GM19238 (cell line): ENCODE measurements at regions not wholly inside any gene's neighbourhood (a gene's known extent, or its start where the extent isn't known, plus 50 kb on each side); places are given as distances from the start of the nearest gene placed in this dataset.

ENCODE experiments used
- DNase-seq: peaks from one replicate; pipeline ENCODE4 v3.0.0; 2011; ENCODE audit warnings: low spot score; ENCODE audit not compliant: insufficient read length

GRCh38 chr4:27490315-27490714, 629.7 kb downstream of the STIM2 start:
- DNase-seq: no peak

GRCh38 chr4:27490766-27491165, 630.1 kb downstream of the STIM2 start:
- no peak for DNase-seq

GRCh38 chr4:27506401-27506800, 645.8 kb downstream of the STIM2 start:
- DNase-seq: no peak

GRCh38 chr4:27514711-27515110, 654.1 kb downstream of the STIM2 start:
- DNase-seq: no peak

- DNase-seq: no peak
Measured at GRCh38 chr4:27515140-27515539, 654.5 kb downstream of the STIM2 start.

GRCh38 chr4:27518876-27519275, 658.2 kb downstream of the STIM2 start:
- DNase-seq: no peak

GRCh38 chr4:27524224-27524623, 663.6 kb downstream of the STIM2 start:
- no peak for DNase-seq

- no peak for DNase-seq
Measured at GRCh38 chr4:27534488-27534887, 673.8 kb downstream of the STIM2 start.

GRCh38 chr4:27568236-27568951, 707.8 kb downstream of the STIM2 start:
- DNase-seq: no peak

GRCh38 chr4:27568952-27569319, 708.3 kb downstream of the STIM2 start:
- no peak for DNase-seq

- no peak for DNase-seq
Measured at GRCh38 chr4:27574743-27575142, 714.1 kb downstream of the STIM2 start.

GRCh38 chr4:27577951-27578350, 717.3 kb downstream of the STIM2 start:
- no peak for DNase-seq

GRCh38 chr4:27592738-27593137, 732.1 kb downstream of the STIM2 start:
- no peak for DNase-seq

GRCh38 chr4:27594922-27595321, 734.3 kb downstream of the STIM2 start:
- no peak for DNase-seq

GRCh38 chr4:27595571-27596360, 735.1 kb downstream of the STIM2 start:
- DNase-seq: no peak

GRCh38 chr4:27602172-27602571, 741.5 kb downstream of the STIM2 start:
- DNase-seq: no peak

- DNase-seq: no peak
Measured at GRCh38 chr4:27604692-27605091, 744.1 kb downstream of the STIM2 start.

GRCh38 chr4:27616166-27616565, 755.5 kb downstream of the STIM2 start:
- DNase-seq: no peak

GRCh38 chr4:27619435-27619834, 758.8 kb downstream of the STIM2 start:
- no peak for DNase-seq

GRCh38 chr4:27620886-27621285, 760.2 kb downstream of the STIM2 start:
- DNase-seq: no peak

- DNase-seq: no peak
Measured at GRCh38 chr4:27624749-27625148, 764.1 kb downstream of the STIM2 start.

- no peak for DNase-seq
Measured at GRCh38 chr4:27628609-27629008, 768.0 kb downstream of the STIM2 start.
